ENCODE measurements at regions not wholly inside any gene's neighbourhood (a gene's known extent, or its start where the extent isn't known, plus 50 kb on each side); places are given as distances from the start of the nearest gene placed in this dataset.

GRCh38 chr13:72126424-72126823, 259.4 kb upstream of the DACH1 start:
- Histone ChIP-seq H3K27me3 (ENCODE audit: insufficient read depth, low read length) (no peaks in the 10 kb centered on the region), H3K36me3 (ENCODE audit: insufficient read depth, low read depth, low read length) (no peaks in the 10 kb centered on the region), H3K9me3 (ENCODE audit: insufficient read depth, low read depth, low read length) (0 out of 2 replicates have a peak, but pooled peaks cover 3% of the 10 kb centered on the region), H3K4me3 (ENCODE audit: low read length) (no peak overlapping the region), H3K9ac (ENCODE audit: low read depth, low read length) (no peak overlapping the region), H3K4me1 (ENCODE audit: insufficient read depth, low read length) (peaks cover 12% of the 10 kb centered on the region), H3K27ac (ENCODE audit: low read length) (no peak overlapping the region)

- H3K27me3 ChIP-seq (ENCODE audit: insufficient read depth, low read length), result no peaks in the 10 kb centered on the region
These were observed 258.6 kb upstream of the DACH1 start for GRCh38 chr13:72125561-72125960.

DNA sequence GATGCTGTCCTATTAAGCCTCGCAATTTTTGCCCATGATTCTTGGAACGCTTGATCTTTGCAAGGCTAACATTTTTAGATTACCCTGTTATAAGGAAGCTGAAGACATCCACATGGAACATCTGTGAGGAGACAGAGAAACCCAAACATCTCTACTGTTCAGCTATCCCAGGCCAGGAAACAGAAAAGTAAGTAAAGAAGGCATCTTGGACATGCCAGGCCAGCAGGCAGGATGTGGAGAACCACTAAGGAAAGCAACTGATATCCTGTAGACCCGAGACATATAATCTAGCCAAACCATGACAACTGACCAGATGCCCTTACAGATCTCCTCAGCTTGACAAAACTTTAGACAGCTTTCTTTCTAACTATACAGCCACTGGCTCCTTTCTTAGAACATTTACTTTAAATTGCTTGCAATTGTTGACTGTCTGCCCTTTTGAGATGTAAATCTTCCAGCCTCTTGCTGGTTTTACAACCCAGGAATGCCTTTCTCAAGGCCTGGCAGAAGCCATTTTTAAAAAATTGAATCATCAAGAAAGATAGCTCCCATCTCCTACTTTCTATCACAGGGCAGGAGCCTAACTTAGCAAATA, 255.8 kb upstream of the DACH1 start:
- Histone ChIP-seq H3K36me3 (ENCODE audit: insufficient read depth, low read depth, low read length) (no peaks in the 10 kb centered on the region), H3K4me3 (ENCODE audit: low read length) (peak overlapping the region; percentile 31; the same call in 1 of the 2 replicates), H3K4me1 (ENCODE audit: insufficient read depth, low read length) (peaks cover 32% of the 10 kb centered on the region), H3K27me3 (ENCODE audit: insufficient read depth, low read length) (no peaks in the 10 kb centered on the region), H3K9ac (ENCODE audit: low read depth, low read length) (no peak overlapping the region), H3K27ac (ENCODE audit: low read length) (no peak overlapping the region), H3K9me3 (ENCODE audit: insufficient read depth, low read depth, low read length) (0 out of 2 replicates have a peak, but pooled peaks cover 3% of the 10 kb centered on the region)

More at GRCh38 chr13:72125561-72125960, 258.6 kb upstream of the DACH1 start:
- no peak overlapping the region for H3K27ac ChIP-seq (ENCODE audit: low read length)
- H3K9me3 ChIP-seq (ENCODE audit: insufficient read depth, low read depth, low read length), result 0 out of 2 replicates have a peak, but pooled peaks cover 3% of the 10 kb centered on the region
- H3K4me1 ChIP-seq (ENCODE audit: insufficient read depth, low read length), result peaks cover 21% of the 10 kb centered on the region
- H3K36me3 ChIP-seq (ENCODE audit: insufficient read depth, low read depth, low read length), result no peaks in the 10 kb centered on the region
- no peak overlapping the region for H3K4me3 ChIP-seq (ENCODE audit: low read length)
- H3K9ac ChIP-seq (ENCODE audit: low read depth, low read length), result no peak overlapping the region

- Histone ChIP-seq H3K27me3 (ENCODE audit: insufficient read depth, low read length) (no peaks in the 10 kb centered on the region), H3K4me1 (ENCODE audit: insufficient read depth, low read length) (peaks cover 32% of the 10 kb centered on the region), H3K36me3 (ENCODE audit: insufficient read depth, low read depth, low read length) (no peaks in the 10 kb centered on the region), H3K9me3 (ENCODE audit: insufficient read depth, low read depth, low read length) (0 out of 2 replicates have a peak, but pooled peaks cover 3% of the 10 kb centered on the region), H3K9ac (ENCODE audit: low read depth, low read length) (no peak overlapping the region), H3K27ac (ENCODE audit: low read length) (no peak overlapping the region), H3K4me3 (ENCODE audit: low read length) (peak overlapping the region; percentile 38; the same call in 1 of the 2 replicates)
These were observed 254.5 kb upstream of the DACH1 start for GRCh38 chr13:72121466-72121865.

- H3K36me3 ChIP-seq (ENCODE audit: insufficient read depth, low read depth, low read length), result no peaks in the 10 kb centered on the region
- peak overlapping the region; percentile 15 for H3K27ac ChIP-seq (ENCODE audit: low read length)
- peak overlapping the region; percentile 38; the same call in 1 of the 2 replicates for H3K4me3 ChIP-seq (ENCODE audit: low read length)
- peaks cover 32% of the 10 kb centered on the region for H3K4me1 ChIP-seq (ENCODE audit: insufficient read depth, low read length)
- no peaks in the 10 kb centered on the region for H3K27me3 ChIP-seq (ENCODE audit: insufficient read depth, low read length)
- H3K9me3 ChIP-seq (ENCODE audit: insufficient read depth, low read depth, low read length), result 0 out of 2 replicates have a peak, but pooled peaks cover 3% of the 10 kb centered on the region
- H3K9ac ChIP-seq (ENCODE audit: low read depth, low read length), result no peak overlapping the region
These were observed 253.6 kb upstream of the DACH1 start for GRCh38 chr13:72120632-72121031.

DNA sequence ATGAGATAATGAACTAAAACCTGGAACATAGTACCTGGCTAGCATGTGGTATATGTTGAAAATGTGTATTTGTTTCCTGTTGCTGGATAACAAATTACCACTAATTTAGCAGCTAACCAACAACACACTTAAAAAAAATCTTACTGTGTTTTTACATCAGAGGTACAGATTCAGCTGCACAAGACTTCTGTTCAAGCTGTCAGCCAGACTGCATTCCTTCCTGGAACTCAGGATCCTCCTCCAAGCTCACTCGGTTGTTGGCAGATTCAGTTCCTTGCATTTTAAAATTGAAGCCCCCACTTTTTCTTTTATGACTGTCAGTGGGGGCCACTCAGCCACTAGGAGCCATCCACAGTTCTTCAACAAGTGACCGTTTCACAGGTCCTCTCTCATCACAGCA, 246.9 kb upstream of the DACH1 start:
- no peak overlapping the region for H3K9ac ChIP-seq (ENCODE audit: low read depth, low read length)
- H3K4me1 ChIP-seq (ENCODE audit: insufficient read depth, low read length), result 0 out of 2 replicates have a peak, but pooled peaks cover 3% of the 10 kb centered on the region
- H3K4me3 ChIP-seq (ENCODE audit: low read length), result no peak overlapping the region
- H3K27me3 ChIP-seq (ENCODE audit: insufficient read depth, low read length), result no peaks in the 10 kb centered on the region
- H3K27ac ChIP-seq (ENCODE audit: low read length), result no peak overlapping the region
- H3K9me3 ChIP-seq (ENCODE audit: insufficient read depth, low read depth, low read length), result no peaks in the 10 kb centered on the region
- no peaks in the 10 kb centered on the region for H3K36me3 ChIP-seq (ENCODE audit: insufficient read depth, low read depth, low read length)

- Histone ChIP-seq H3K4me1 (ENCODE audit: insufficient read depth, low read length) (0 out of 2 replicates have a peak, but pooled peaks cover 3% of the 10 kb centered on the region), H3K27ac (ENCODE audit: low read length) (no peak overlapping the region), H3K9ac (ENCODE audit: low read depth, low read length) (no peak overlapping the region), H3K27me3 (ENCODE audit: insufficient read depth, low read length) (no peaks in the 10 kb centered on the region), H3K36me3 (ENCODE audit: insufficient read depth, low read depth, low read length) (no peaks in the 10 kb centered on the region), H3K4me3 (ENCODE audit: low read length) (no peak overlapping the region), H3K9me3 (ENCODE audit: insufficient read depth, low read depth, low read length) (no peaks in the 10 kb centered on the region)
These were observed 246.1 kb upstream of the DACH1 start for GRCh38 chr13:72113076-72113475.

GRCh38 chr13:72112216-72112615, 245.2 kb upstream of the DACH1 start:
- H3K36me3 ChIP-seq (ENCODE audit: insufficient read depth, low read depth, low read length), result no peaks in the 10 kb centered on the region
- no peak overlapping the region for H3K27ac ChIP-seq (ENCODE audit: low read length)
- no peak overlapping the region for H3K9ac ChIP-seq (ENCODE audit: low read depth, low read length)
- no peak overlapping the region for H3K4me3 ChIP-seq (ENCODE audit: low read length)
- H3K4me1 ChIP-seq (ENCODE audit: insufficient read depth, low read length), result 0 out of 2 replicates have a peak, but pooled peaks cover 3% of the 10 kb centered on the region
- no peaks in the 10 kb centered on the region for H3K9me3 ChIP-seq (ENCODE audit: insufficient read depth, low read depth, low read length)
- no peaks in the 10 kb centered on the region for H3K27me3 ChIP-seq (ENCODE audit: insufficient read depth, low read length)

GRCh38 chr13:72109863-72110262, 242.9 kb upstream of the DACH1 start:
- Histone ChIP-seq H3K9ac (ENCODE audit: low read depth, low read length) (no peak overlapping the region), H3K27ac (ENCODE audit: low read length) (no peak overlapping the region), H3K27me3 (ENCODE audit: insufficient read depth, low read length) (no peaks in the 10 kb centered on the region), H3K4me3 (ENCODE audit: low read length) (no peak overlapping the region), H3K4me1 (ENCODE audit: insufficient read depth, low read length) (0 out of 2 replicates have a peak, but pooled peaks cover 3% of the 10 kb centered on the region), H3K36me3 (ENCODE audit: insufficient read depth, low read depth, low read length) (no peaks in the 10 kb centered on the region), H3K9me3 (ENCODE audit: insufficient read depth, low read depth, low read length) (no peaks in the 10 kb centered on the region)

DNA sequence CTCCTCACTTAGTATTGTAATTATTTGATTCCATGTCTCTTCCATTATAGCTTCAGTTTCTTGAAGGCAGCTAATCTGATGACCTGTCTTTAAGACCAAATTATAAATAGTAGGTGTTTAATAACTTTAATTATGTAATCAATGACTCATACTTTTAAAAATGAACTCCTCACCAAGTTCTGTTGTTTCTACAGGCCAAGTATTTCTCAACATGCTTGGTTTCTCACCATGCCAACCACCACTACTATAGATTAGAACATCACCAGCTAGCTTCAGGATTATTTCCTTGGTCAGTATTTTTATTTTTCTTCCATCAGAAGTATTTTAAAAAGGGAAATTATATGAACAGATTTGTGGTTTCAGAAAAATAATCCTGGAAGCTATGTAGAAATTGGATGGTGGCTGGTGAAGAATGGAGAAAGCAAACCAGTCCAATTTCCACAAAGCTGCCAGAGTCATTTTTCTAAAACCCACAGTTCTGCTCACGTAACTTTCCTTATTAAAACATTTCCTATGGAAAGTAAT, 237.7 kb upstream of the DACH1 start:
- H3K9me3 ChIP-seq (ENCODE audit: insufficient read depth, low read depth, low read length), result no peaks in the 10 kb centered on the region
- no peaks in the 10 kb centered on the region for H3K4me1 ChIP-seq (ENCODE audit: insufficient read depth, low read length)
- H3K36me3 ChIP-seq (ENCODE audit: insufficient read depth, low read depth, low read length), result no peaks in the 10 kb centered on the region
- H3K27ac ChIP-seq (ENCODE audit: low read length), result no peak overlapping the region
- H3K9ac ChIP-seq (ENCODE audit: low read depth, low read length), result no peak overlapping the region
- H3K4me3 ChIP-seq (ENCODE audit: low read length), result no peak overlapping the region
- H3K27me3 ChIP-seq (ENCODE audit: insufficient read depth, low read length), result no peaks in the 10 kb centered on the region

- Histone ChIP-seq H3K4me3 (ENCODE audit: low read length) (no peak overlapping the region), H3K4me1 (ENCODE audit: insufficient read depth, low read length) (no peaks in the 10 kb centered on the region), H3K36me3 (ENCODE audit: insufficient read depth, low read depth, low read length) (no peaks in the 10 kb centered on the region), H3K27ac (ENCODE audit: low read length) (no peak overlapping the region), H3K27me3 (ENCODE audit: insufficient read depth, low read length) (no peaks in the 10 kb centered on the region), H3K9me3 (ENCODE audit: insufficient read depth, low read depth, low read length) (no peaks in the 10 kb centered on the region), H3K9ac (ENCODE audit: low read depth, low read length) (no peak overlapping the region)
These were observed 234.9 kb upstream of the DACH1 start for GRCh38 chr13:72101768-72102400.

- Histone ChIP-seq H3K4me3 (ENCODE audit: low read length) (no peak overlapping the region), H3K9me3 (ENCODE audit: insufficient read depth, low read depth, low read length) (no peaks in the 10 kb centered on the region), H3K27me3 (ENCODE audit: insufficient read depth, low read length) (no peaks in the 10 kb centered on the region), H3K9ac (ENCODE audit: low read depth, low read length) (no peak overlapping the region), H3K27ac (ENCODE audit: low read length) (no peak overlapping the region), H3K36me3 (ENCODE audit: insufficient read depth, low read depth, low read length) (no peaks in the 10 kb centered on the region), H3K4me1 (ENCODE audit: insufficient read depth, low read length) (no peaks in the 10 kb centered on the region)
These were observed 233.3 kb upstream of the DACH1 start for GRCh38 chr13:72100339-72100738.
